GM12892 (cell line): ENCODE measurements at regions not wholly inside any gene's neighbourhood (a gene's known extent, or its start where the extent isn't known, plus 50 kb on each side); places are given as distances from the start of the nearest gene placed in this dataset.

Experiments
- POLR2A ChIP-seq: IDR thresholded peaks from 2 replicates; pipeline ENCODE4 v1.6.1; 2011; ENCODE audit warnings: low read depth, low read length, control low read depth
- POLR2AphosphoS5 ChIP-seq: IDR thresholded peaks from 2 replicates; pipeline ENCODE4 v1.6.1; 2011; ENCODE audit warnings: low read depth, low read length, control low read depth

DNA sequence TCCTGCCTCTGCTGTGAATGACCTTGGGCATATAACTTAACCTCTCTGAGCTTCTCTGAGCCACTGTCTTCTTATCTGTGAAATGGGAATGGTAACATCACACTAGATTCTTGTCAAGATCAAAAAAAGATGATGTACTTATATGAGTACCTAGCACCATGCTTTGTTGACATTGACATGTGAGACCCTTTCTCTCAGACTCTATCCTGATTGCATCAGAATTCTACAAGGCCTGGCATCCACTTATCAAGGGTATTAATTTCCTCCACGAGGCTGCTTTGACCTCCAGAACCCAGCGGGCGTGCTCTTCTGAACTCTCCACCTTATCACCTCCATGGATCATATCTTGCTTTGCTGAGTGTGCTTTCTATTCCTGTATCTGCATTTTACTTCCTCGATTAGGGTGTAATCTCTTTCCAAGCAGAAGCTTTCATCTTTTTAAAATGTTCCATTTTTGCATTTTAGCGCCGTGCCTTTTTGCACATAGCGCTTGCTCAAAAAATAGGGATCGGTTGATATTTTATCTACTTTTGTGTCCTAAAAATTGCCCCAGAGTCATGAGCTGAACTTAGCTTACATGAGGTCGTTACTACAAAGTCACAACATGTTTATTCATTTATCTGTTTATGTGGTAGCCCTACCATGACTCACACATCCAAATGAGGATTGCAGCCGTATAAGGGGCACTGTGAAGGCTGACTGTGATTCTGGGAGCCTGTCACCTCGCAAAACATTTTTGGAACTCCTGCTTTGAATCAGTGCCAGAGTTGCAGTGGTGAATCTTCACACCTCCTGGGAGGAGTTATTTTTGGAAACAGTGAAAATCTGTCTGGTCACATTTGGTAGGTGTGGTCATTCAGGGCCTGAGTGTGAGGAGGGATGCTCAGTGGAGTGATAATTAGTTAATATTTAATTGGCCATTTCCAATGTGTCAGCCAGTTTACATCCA lies 63.2 kb downstream of the IER5 start:
- TF ChIP-seq POLR2AphosphoS5: no peak
- no peak for TF ChIP-seq POLR2A
